ENCODE measurements at regions not wholly inside any gene's neighbourhood (a gene's known extent, or its start where the extent isn't known, plus 50 kb on each side); places are given as distances from the start of the nearest gene placed in this dataset.

DNA sequence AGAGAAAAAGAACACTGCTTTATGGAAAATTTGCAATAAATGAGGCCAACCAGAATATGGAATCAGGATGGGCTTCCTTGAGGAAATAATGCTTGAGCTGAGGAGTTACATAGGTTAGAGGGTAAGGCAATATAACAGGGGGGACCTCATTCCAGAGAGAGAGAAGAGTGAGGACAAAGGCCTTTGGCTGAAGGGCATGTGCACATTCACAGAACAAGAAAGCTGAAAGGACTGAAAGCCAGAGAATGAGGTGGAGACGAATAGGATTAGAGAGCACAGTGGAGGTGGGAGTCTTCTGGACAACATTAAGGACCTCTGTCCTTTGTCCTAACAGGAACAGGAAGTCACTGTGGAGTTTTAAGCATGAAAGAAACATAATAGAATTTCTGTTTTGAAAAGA is 60.7 kb upstream of the MROH9 start:
- TF ChIP-seq, protein P1, sequence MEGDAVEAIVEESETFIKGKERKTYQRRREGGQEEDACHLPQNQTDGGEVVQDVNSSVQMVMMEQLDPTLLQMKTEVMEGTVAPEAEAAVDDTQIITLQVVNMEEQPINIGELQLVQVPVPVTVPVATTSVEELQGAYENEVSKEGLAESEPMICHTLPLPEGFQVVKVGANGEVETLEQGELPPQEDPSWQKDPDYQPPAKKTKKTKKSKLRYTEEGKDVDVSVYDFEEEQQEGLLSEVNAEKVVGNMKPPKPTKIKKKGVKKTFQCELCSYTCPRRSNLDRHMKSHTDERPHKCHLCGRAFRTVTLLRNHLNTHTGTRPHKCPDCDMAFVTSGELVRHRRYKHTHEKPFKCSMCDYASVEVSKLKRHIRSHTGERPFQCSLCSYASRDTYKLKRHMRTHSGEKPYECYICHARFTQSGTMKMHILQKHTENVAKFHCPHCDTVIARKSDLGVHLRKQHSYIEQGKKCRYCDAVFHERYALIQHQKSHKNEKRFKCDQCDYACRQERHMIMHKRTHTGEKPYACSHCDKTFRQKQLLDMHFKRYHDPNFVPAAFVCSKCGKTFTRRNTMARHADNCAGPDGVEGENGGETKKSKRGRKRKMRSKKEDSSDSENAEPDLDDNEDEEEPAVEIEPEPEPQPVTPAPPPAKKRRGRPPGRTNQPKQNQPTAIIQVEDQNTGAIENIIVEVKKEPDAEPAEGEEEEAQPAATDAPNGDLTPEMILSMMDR (IDR thresholded peaks at IDR 0.05; ENCODE audit: low read depth, low read length) = no peak
- no peak for DNase-seq (ENCODE audit: extremely low read depth, low read depth)

DNA sequence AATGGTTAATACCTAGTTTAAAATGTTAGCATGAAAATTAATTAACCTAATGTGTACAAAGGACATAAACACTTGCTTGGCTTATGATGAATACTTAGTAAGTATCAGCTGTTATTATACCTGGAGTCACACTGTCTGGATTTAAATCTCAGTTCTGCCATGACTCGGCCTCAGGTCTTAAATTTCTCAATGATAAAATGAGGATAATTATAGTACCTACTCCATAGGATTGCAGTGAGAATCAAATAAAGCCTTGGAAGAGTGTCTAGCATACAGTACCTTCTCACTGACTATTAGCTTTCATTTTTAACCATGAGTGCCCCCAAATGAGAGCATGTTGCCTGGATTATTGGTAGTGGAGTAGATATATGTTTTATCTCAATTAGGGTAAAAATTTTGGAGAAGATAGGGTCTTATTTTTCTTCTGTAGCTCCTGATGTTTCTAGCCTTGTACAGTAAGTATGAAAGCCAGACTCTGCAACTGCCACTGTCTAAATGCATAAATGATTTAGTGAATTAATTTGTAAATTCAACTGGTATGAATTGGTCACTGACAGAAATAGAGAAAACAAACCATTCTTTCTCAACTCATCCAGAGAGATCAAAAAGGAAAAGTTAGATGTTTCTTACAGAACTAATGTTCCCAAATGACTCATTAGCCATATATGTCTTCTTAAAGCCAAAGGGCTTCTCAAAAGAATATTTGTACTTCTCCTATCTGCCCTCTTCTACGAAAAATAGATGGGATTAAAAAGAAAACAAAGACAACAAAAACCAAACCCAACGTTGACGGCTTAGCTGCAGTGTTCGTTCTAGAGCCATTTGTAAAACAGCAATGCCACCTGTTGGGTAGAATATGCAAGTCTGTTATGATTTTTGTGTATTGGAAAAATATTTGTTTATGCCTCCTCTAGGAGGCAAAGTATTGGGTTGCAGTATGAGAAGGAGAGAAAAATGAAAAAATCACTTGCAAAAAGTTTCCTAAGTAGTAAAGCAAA is 53.8 kb upstream of the MROH9 start:
- TF ChIP-seq, protein P1 (IDR thresholded peaks at IDR 0.05; ENCODE audit: low read depth, low read length) = peak; percentile 62
- DNase-seq (ENCODE audit: extremely low read depth, low read depth) = peak; percentile 52
